GM12892 (cell line): ENCODE measurements at regions not wholly inside any gene's neighbourhood (a gene's known extent, or its start where the extent isn't known, plus 50 kb on each side); places are given as distances from the start of the nearest gene placed in this dataset.

ENCODE experiments used
- POLR2A ChIP-seq: IDR thresholded peaks from 2 replicates; pipeline ENCODE4 v1.6.1; 2011; ENCODE audit warnings: low read depth, low read length, control low read depth
- POLR2AphosphoS5 ChIP-seq: IDR thresholded peaks from 2 replicates; pipeline ENCODE4 v1.6.1; 2011; ENCODE audit warnings: low read depth, low read length, control low read depth

DNA sequence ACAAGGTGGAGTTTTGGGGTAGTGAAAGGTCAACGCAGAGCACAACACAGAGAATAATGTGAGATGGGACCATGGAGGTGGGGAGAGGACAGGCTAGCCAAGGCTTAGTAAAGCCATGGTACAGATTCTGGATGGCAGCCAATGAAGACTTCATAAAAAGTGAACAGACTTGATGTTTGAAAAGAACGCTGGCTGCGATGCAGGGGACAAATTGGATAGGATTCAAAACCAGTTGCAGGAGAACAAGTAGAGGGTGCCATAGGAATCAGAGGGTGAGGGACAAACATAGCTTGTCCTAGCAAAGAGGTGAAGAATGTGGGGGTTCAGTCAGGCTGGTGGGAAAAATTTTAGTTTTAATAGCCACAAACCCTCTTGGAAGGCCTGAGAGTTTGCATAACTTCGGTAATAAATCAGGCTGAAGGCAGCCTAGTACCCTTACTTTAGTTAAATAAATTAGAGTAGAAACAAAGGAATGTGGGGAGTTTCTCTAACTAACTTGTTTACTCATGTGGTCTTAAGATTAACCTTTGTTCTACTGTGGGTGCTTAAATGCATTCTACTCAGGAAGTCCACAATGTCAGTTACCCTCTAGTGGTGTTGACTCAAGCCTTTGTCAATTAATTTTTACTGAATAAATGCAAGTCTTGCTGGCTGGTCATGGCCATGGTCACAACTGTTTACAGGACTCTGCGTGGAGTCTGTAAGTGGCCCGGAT, 216.4 kb downstream of the C6orf118 start:
- no peak for TF ChIP-seq POLR2A
- no peak for TF ChIP-seq POLR2AphosphoS5
